ENCODE measurements at regions not wholly inside any gene's neighbourhood (a gene's known extent, or its start where the extent isn't known, plus 50 kb on each side); places are given as distances from the start of the nearest gene placed in this dataset.

DNA sequence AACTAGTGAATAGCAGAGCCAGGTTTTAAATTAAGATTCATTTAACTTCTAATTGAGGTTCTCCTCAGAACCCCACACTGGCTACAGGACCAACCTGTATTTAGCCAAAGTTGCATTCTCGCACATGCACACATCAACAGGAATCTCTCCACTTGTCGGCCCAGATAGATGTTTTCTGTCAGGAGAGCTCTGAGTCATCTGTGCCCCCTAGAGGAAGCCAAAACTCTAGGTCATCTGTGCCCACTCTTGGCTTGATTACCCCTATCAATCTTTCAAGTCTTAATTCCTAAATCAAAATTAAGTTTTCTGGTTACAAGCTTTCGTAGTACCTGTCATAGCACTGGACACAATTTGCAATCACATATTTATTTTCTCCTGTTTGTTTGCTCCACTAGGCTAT, 104.9 kb upstream of the EOMES start:
- TF ChIP-seq NFIC (IDR thresholded peaks at IDR 0.05) (no peak), RAD21 (IDR thresholded peaks at IDR 0.05; ENCODE audit: low read depth) (no peak), EP300 (IDR thresholded peaks at IDR 0.05; ENCODE audit: borderline replicate concordance) (no peak), ZBTB7A (IDR thresholded peaks at IDR 0.05; ENCODE audit: low read depth) (no peak), TCF12 (IDR thresholded peaks at IDR 0.05; ENCODE audit: low read depth) (no peak)

DNA sequence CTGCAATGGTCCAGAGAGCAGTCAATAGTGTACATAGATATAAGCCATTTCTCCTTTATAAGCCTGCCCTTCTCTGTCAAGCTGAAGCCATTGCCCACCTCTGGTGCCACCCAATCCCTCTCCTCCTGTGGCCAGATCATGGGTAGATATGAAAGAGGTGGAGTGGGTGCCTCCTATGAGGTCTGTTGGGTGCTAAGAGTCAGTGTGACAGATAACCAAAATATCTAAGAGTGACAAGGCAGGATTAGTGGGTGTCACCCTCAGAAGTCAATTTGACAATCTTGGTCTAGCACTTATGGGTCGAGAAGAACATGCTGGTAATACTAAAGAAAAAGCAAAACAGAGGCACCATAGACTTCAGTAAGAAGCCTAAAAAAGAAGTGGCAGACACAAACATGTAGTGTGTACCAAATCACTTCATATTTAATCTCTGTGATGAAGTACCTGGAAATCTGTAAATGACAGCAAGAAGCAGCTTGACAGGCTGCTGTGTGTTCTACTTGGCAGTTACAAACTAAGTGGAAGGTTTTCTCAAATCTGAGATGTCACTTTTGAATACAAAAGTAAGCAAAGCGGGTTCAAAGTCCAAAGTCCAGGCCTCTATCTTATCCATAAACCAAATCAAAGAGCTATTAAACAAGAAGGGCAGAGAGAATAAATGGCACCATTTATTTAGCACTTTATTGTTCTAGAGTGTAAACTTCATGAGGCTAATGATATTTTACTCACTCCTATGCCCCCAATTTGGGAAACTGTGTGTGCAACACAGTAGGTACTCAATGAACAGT, 118.9 kb upstream of the EOMES start:
- no peak for TF ChIP-seq FOXM1 (IDR thresholded peaks at IDR 0.05; ENCODE audit: borderline replicate concordance, low read depth)

DNA sequence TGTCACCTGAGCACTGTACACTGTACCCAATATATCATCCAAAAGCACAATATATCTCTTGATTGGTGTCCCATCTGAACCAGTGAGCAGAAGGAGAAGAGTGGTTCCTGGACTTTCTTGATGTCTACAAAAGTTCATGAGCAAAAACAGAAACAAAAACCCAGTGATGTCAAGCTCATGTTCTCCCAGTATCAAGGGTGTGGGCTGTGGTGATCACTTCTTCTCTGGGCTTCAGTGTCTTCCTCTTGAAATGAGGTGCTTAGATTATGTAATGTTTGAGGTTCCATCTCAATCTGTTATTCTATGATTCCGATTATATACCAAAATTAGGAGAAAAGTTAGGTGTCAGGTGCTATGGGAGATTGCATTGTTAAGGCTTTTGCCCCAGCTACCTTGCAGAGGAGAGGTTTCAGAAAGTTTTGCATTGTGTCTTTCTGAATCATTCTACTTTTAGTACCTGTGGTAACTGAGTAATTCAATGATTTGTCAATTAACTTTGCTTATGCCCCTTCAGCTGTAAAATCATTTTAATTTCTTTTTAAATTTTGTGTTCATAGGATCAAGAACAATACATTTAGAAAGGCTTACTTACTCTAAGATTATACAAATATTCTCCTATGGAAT, 122.0 kb upstream of the EOMES start:
- no peak for TF ChIP-seq EP300 (IDR thresholded peaks at IDR 0.05; ENCODE audit: borderline replicate concordance)
- TF ChIP-seq, protein P1, sequence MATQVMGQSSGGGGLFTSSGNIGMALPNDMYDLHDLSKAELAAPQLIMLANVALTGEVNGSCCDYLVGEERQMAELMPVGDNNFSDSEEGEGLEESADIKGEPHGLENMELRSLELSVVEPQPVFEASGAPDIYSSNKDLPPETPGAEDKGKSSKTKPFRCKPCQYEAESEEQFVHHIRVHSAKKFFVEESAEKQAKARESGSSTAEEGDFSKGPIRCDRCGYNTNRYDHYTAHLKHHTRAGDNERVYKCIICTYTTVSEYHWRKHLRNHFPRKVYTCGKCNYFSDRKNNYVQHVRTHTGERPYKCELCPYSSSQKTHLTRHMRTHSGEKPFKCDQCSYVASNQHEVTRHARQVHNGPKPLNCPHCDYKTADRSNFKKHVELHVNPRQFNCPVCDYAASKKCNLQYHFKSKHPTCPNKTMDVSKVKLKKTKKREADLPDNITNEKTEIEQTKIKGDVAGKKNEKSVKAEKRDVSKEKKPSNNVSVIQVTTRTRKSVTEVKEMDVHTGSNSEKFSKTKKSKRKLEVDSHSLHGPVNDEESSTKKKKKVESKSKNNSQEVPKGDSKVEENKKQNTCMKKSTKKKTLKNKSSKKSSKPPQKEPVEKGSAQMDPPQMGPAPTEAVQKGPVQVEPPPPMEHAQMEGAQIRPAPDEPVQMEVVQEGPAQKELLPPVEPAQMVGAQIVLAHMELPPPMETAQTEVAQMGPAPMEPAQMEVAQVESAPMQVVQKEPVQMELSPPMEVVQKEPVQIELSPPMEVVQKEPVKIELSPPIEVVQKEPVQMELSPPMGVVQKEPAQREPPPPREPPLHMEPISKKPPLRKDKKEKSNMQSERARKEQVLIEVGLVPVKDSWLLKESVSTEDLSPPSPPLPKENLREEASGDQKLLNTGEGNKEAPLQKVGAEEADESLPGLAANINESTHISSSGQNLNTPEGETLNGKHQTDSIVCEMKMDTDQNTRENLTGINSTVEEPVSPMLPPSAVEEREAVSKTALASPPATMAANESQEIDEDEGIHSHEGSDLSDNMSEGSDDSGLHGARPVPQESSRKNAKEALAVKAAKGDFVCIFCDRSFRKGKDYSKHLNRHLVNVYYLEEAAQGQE (IDR thresholded peaks at IDR 0.05; ENCODE audit: low read depth): no peak
- TF ChIP-seq EGR1 (IDR thresholded peaks at IDR 0.05): no peak
- TF ChIP-seq CREB1 (IDR thresholded peaks at IDR 0.05; ENCODE audit: low read depth): no peak
- TF ChIP-seq, protein P2, sequence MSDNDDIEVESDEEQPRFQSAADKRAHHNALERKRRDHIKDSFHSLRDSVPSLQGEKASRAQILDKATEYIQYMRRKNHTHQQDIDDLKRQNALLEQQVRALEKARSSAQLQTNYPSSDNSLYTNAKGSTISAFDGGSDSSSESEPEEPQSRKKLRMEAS (IDR thresholded peaks at IDR 0.05): no peak
- no peak for TF ChIP-seq TCF12 (IDR thresholded peaks at IDR 0.05; ENCODE audit: low read depth)
- TF ChIP-seq, protein P3, sequence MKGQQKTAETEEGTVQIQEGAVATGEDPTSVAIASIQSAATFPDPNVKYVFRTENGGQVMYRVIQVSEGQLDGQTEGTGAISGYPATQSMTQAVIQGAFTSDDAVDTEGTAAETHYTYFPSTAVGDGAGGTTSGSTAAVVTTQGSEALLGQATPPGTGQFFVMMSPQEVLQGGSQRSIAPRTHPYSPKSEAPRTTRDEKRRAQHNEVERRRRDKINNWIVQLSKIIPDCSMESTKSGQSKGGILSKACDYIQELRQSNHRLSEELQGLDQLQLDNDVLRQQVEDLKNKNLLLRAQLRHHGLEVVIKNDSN (IDR thresholded peaks at IDR 0.05): no peak
- TF ChIP-seq NFIC (IDR thresholded peaks at IDR 0.05): no peak
- TF ChIP-seq YY1 (IDR thresholded peaks at IDR 0.05; ENCODE audit: low read depth): no peak
- TF ChIP-seq RAD21 (IDR thresholded peaks at IDR 0.05; ENCODE audit: low read depth): no peak
- TF ChIP-seq TEAD4 (IDR thresholded peaks at IDR 0.05): no peak
- no peak for TF ChIP-seq CEBPB (IDR thresholded peaks at IDR 0.05)
- no peak for TF ChIP-seq TAF1 (IDR thresholded peaks at IDR 0.05; ENCODE audit: low read depth)
- TF ChIP-seq FOXM1 (IDR thresholded peaks at IDR 0.05; ENCODE audit: borderline replicate concordance, low read depth): no peak
- TF ChIP-seq ZBTB7A (IDR thresholded peaks at IDR 0.05; ENCODE audit: low read depth): no peak

DNA sequence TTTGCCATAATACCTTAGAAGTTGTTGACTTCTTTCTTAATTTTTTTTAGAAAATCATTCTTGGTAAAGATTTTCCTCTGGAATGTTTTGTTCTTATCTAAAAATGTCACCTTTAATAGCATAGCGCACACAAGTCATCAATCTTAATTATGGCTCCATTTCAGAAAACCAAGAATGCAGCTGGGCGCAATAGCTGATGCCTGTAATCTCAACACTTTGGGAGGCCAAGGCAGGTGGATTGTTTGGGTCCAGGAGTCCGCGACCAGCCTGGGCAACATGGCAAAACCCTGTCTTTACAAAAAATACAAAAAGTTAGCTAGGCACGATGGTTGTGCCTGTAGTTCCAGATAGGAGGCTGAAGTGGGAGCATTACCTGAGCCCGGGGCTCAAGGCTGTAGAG, 125.6 kb upstream of the EOMES start:
- TF ChIP-seq, protein P1 (IDR thresholded peaks at IDR 0.05; ENCODE audit: low read depth): no peak
- no peak for TF ChIP-seq FOXM1 (IDR thresholded peaks at IDR 0.05; ENCODE audit: borderline replicate concordance, low read depth)
- TF ChIP-seq YY1 (IDR thresholded peaks at IDR 0.05; ENCODE audit: low read depth): no peak
- TF ChIP-seq TAF1 (IDR thresholded peaks at IDR 0.05; ENCODE audit: low read depth): no peak
- TF ChIP-seq, protein P2 (IDR thresholded peaks at IDR 0.05): no peak
- no peak for TF ChIP-seq ZBTB7A (IDR thresholded peaks at IDR 0.05; ENCODE audit: low read depth)
- TF ChIP-seq CEBPB (IDR thresholded peaks at IDR 0.05): no peak
- no peak for TF ChIP-seq EP300 (IDR thresholded peaks at IDR 0.05; ENCODE audit: borderline replicate concordance)
- TF ChIP-seq CREB1 (IDR thresholded peaks at IDR 0.05; ENCODE audit: low read depth): no peak
- TF ChIP-seq EGR1 (IDR thresholded peaks at IDR 0.05): no peak
- TF ChIP-seq, protein P3 (IDR thresholded peaks at IDR 0.05): no peak
- TF ChIP-seq NFIC (IDR thresholded peaks at IDR 0.05): no peak
- TF ChIP-seq RAD21 (IDR thresholded peaks at IDR 0.05; ENCODE audit: low read depth): no peak
- no peak for TF ChIP-seq TEAD4 (IDR thresholded peaks at IDR 0.05)
- TF ChIP-seq TCF12 (IDR thresholded peaks at IDR 0.05; ENCODE audit: low read depth): no peak

DNA sequence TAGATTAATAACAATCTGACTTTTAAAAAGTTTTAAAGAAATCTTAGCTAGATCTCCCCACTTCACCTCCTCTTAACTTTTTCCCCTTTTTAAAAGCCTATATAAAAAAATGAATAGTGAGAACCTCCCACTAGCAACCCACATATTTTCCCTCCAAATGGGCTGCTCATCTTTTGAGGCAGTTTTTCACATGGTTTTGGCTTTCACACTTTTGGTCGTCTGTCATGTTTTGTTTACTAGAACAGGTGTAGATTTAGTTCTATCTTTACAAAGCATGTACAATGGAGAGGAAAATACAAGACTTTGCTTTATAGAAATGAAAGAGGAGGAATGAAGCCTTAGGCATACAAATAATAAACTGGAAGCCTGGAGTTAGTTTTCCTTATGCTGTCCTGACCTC, 126.7 kb upstream of the EOMES start:
- TF ChIP-seq, protein P2 (IDR thresholded peaks at IDR 0.05): no peak
- TF ChIP-seq EGR1 (IDR thresholded peaks at IDR 0.05) (no peak), CEBPB (IDR thresholded peaks at IDR 0.05) (no peak), YY1 (IDR thresholded peaks at IDR 0.05; ENCODE audit: low read depth) (no peak), ZBTB7A (IDR thresholded peaks at IDR 0.05; ENCODE audit: low read depth) (no peak), TAF1 (IDR thresholded peaks at IDR 0.05; ENCODE audit: low read depth) (no peak)

Measured in Ishikawa (cell line).